Mesendoderm (in vitro differentiated cells): ENCODE measurements at regions not wholly inside any gene's neighbourhood (a gene's known extent, or its start where the extent isn't known, plus 50 kb on each side); places are given as distances from the start of the nearest gene placed in this dataset.

Source experiments
- DNase-seq: peaks from one replicate; pipeline ENCODE4 v3.0.0; 2013
- H2AK5ac ChIP-seq: 2 replicates; pipeline ENCODE4 v1.6.1; 2013; ENCODE audit warnings: low read length, inconsistent platforms
- H2BK120ac ChIP-seq: 2 replicates; pipeline ENCODE4 v1.6.1; 2013; ENCODE audit warnings: low read depth, mild to moderate bottlenecking, low read length, moderate library complexity, mixed read lengths
- H2BK15ac ChIP-seq: replicated peaks from 2 replicates; pipeline ENCODE4 v1.6.1; 2013; ENCODE audit warnings: low read depth, mild to moderate bottlenecking, moderate library complexity
- H2BK5ac ChIP-seq: 2 replicates; pipeline ENCODE4 v1.6.1; 2013; ENCODE audit warnings: low read length, inconsistent platforms
- H3K18ac ChIP-seq: 2 replicates; pipeline ENCODE4 v1.6.1; 2013; ENCODE audit warnings: mild to moderate bottlenecking, low read length, mixed read lengths
- H3K23ac ChIP-seq: one replicate; pipeline ENCODE4 v1.6.1; 2013; ENCODE audit warnings: low read length
- H3K27ac ChIP-seq: 2 replicates; pipeline ENCODE4 v1.5.1; 2013; ENCODE audit warnings: low read depth, mild to moderate bottlenecking, inconsistent platforms, low read length, moderate library complexity
- H3K27me3 ChIP-seq: 2 replicates; pipeline ENCODE4 v1.6.1; 2013; ENCODE audit warnings: low read length, control low read depth, mild to moderate bottlenecking, inconsistent platforms; ENCODE audit not compliant: insufficient read depth, poor library complexity
- H3K36me3 ChIP-seq: 2 replicates; pipeline ENCODE4 v1.6.1; 2013; ENCODE audit warnings: low read length, inconsistent platforms; ENCODE audit not compliant: control insufficient read depth, insufficient read depth
- H3K4ac ChIP-seq: one replicate; pipeline ENCODE4 v1.6.1; 2013; ENCODE audit warnings: low read depth, mild to moderate bottlenecking, low read length, moderate library complexity
- H3K4me1 ChIP-seq: 2 replicates; pipeline ENCODE4 v1.6.1; 2013; ENCODE audit warnings: low read depth, low read length, inconsistent platforms; ENCODE audit not compliant: control insufficient read depth
- H3K4me2 ChIP-seq: 2 replicates; pipeline ENCODE4 v1.6.1; 2013; ENCODE audit warnings: low read length
- H3K4me3 ChIP-seq: 2 replicates; pipeline ENCODE4 v1.5.1; 2013; ENCODE audit warnings: mild to moderate bottlenecking, low read length
- H3K56ac ChIP-seq: one replicate; pipeline ENCODE4 v1.6.1; 2013; ENCODE audit warnings: low read length
- H3K79me1 ChIP-seq: 2 replicates; pipeline ENCODE4 v1.6.1; 2013; ENCODE audit warnings: low read length, inconsistent platforms
- H3K79me2 ChIP-seq: 2 replicates; pipeline ENCODE4 v1.6.1; 2013; ENCODE audit warnings: mild to moderate bottlenecking, low read length; ENCODE audit not compliant: control insufficient read depth, insufficient read depth
- H3K9ac ChIP-seq: 2 replicates; pipeline ENCODE4 v1.6.1; 2013; ENCODE audit warnings: low read length, inconsistent platforms
- H4K5ac ChIP-seq: one replicate; pipeline ENCODE4 v1.6.1; 2013; ENCODE audit warnings: low read length
- H4K8ac ChIP-seq: one replicate; pipeline ENCODE4 v1.6.1; 2013; ENCODE audit warnings: low read depth, mild to moderate bottlenecking, control low read depth, low read length, moderate library complexity
- WGBS: extraction: QIAGEN DNeasy Blood & Tissue Kit; methylation state at CpG from one replicate; pipeline ENCODE4 v1.1.7; 2013; ENCODE audit warnings: low lambda C conversion rate, missing lambda C conversion rate; ENCODE audit not compliant: insufficient coverage; ENCODE audit errors: extremely low coverage; 5-methylcytosine and 5-hydroxymethylcytosine counted together

- Histone ChIP-seq H4K5ac (no peak overlapping the region), H2BK15ac (no peak overlapping the region), H3K4ac (no peak overlapping the region), H3K79me2 (no peaks in the 10 kb centered on the region), H3K18ac (no peak overlapping the region), H3K4me1 (no peaks in the 10 kb centered on the region), H2BK120ac (no peak overlapping the region), H4K8ac (no peak overlapping the region), H3K36me3 (no peaks in the 10 kb centered on the region), H3K56ac (no peak overlapping the region), H3K4me2 (no peak overlapping the region), H2BK5ac (no peak overlapping the region), H3K79me1 (no peaks in the 10 kb centered on the region), H3K27ac (no peak overlapping the region), H3K9ac (no peak overlapping the region), H2AK5ac (no peak overlapping the region), H3K4me3 (no peak overlapping the region), H3K27me3 (no peaks in the 10 kb centered on the region), H3K23ac (no peak overlapping the region)
- DNase-seq = no peak
- no CpG with 5 or more reads among the region's 1 CpG for WGBS
Measured at GRCh38 chrY:13756615-13757014, 52.9 kb downstream of the TMSB4Y start.

DNA sequence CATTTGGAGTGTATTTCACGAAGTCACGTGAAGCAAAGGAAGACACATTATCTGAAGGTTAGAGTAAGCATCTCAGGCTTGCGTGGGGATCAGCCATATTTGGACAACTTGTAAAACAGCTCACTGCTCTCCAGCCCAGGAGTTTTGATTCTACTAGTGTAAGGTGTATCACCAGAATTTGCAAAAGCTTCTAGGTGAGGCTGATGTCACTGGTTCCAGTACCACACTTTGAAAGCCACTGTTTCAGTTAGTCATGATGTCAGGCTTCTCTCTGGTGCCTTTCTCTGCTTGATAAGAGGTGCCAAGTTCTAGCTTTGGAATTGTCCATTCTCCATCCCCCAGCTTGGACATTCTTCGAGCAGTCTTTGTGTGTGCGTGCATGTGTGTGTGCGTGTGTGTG, 62.3 kb downstream of the TMSB4Y start:
- no peak overlapping the region for H3K4ac ChIP-seq
- H2BK120ac ChIP-seq = no peak overlapping the region
- H3K23ac ChIP-seq = no peak overlapping the region
- no peaks in the 10 kb centered on the region for H3K36me3 ChIP-seq
- no peak overlapping the region for H4K5ac ChIP-seq
- H2BK15ac ChIP-seq = no peak overlapping the region
- no peaks in the 10 kb centered on the region for H3K27me3 ChIP-seq
- no peak overlapping the region for H3K18ac ChIP-seq
- H3K56ac ChIP-seq = no peak overlapping the region
- H3K4me2 ChIP-seq = no peak overlapping the region
- no peak overlapping the region for H4K8ac ChIP-seq
- no peak overlapping the region for H3K27ac ChIP-seq
- WGBS = no CpG with 5 or more reads among the region's 6 CpGs
- no peak for DNase-seq
- no peak overlapping the region for H3K9ac ChIP-seq
- H3K4me1 ChIP-seq = no peaks in the 10 kb centered on the region
- H3K79me2 ChIP-seq = no peaks in the 10 kb centered on the region
- H2AK5ac ChIP-seq = no peak overlapping the region
- H3K79me1 ChIP-seq = no peaks in the 10 kb centered on the region
- no peak overlapping the region for H3K4me3 ChIP-seq
- no peak overlapping the region for H2BK5ac ChIP-seq

DNA sequence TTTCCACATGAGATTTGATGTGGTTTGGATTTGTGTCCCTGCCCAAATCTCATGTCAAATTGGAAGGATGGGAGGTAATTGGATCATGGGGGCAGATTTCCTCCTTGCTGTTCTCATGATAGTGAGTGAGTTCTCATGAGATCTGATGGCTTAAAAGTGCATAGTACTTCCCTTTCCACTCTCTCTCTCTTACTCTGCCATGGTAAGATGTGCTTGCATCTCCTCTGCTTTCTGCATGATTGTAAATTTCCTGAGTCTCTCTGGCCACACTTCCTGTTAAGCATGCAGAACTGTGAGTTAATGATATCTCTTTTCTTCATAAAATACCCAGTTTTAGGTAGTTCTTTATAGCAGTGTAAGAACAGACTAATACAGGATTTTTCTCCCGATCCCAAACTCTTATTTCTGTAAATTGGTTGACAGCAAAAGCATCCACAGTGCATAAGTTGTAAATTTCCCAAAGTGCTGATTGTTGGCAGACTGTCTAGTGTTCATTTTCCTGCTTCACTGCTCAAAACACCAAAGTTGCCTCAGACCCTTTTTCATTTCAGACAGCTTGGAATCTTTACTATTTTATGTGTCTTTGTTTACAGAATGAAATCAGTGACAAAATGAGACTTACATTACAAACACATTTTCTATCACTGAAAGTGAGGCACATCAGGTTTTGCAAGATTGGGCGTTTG, 86.6 kb downstream of the TMSB4Y start:
- no CpG with 5 or more reads among the region's 2 CpGs for WGBS
- H3K4me3 ChIP-seq = no peak overlapping the region
- H3K4me1 ChIP-seq = no peaks in the 10 kb centered on the region
- no peak overlapping the region for H3K56ac ChIP-seq
- H3K18ac ChIP-seq = no peak overlapping the region
- no peak overlapping the region for H4K8ac ChIP-seq
- H3K23ac ChIP-seq = no peak overlapping the region
- H3K9ac ChIP-seq = no peak overlapping the region
- no peak overlapping the region for H4K5ac ChIP-seq
- H2AK5ac ChIP-seq = no peak overlapping the region
- no peak overlapping the region for H2BK15ac ChIP-seq
- no peak overlapping the region for H3K4me2 ChIP-seq
- no peaks in the 10 kb centered on the region for H3K79me1 ChIP-seq
- no peak overlapping the region for H2BK120ac ChIP-seq
- no peak overlapping the region for H3K4ac ChIP-seq
- no peak overlapping the region for H2BK5ac ChIP-seq
- H3K27ac ChIP-seq = no peak overlapping the region
- DNase-seq = no peak
- no peaks in the 10 kb centered on the region for H3K36me3 ChIP-seq
- H3K79me2 ChIP-seq = no peaks in the 10 kb centered on the region
- H3K27me3 ChIP-seq = no peaks in the 10 kb centered on the region

DNA sequence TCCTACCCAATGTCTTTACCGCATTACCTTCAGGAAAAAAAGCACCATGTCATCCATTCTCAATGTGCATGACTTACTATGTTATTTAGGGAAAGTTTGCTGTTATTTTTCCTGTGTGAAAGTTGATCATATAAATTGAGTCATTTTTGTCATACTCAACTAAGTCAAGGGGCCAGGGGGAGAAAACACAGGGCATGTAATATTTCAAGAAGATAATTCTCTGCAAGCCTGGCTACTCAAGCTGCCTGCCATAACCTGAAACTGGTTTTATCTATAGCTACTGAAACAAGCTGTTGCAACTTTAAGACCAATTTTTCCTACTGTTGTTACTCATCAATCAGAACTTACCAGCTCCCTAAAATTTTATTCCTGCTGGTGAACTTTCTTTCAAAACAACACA, 91.4 kb downstream of the TMSB4Y start:
- Histone ChIP-seq H3K23ac (no peak overlapping the region), H3K27me3 (no peaks in the 10 kb centered on the region), H2BK15ac (no peak overlapping the region), H3K4me3 (no peak overlapping the region), H3K4ac (no peak overlapping the region), H3K27ac (no peak overlapping the region), H3K4me2 (no peak overlapping the region), H3K4me1 (no peaks in the 10 kb centered on the region), H2BK120ac (no peak overlapping the region), H3K36me3 (no peaks in the 10 kb centered on the region), H3K79me2 (no peaks in the 10 kb centered on the region), H4K8ac (no peak overlapping the region), H3K9ac (no peak overlapping the region), H3K56ac (no peak overlapping the region), H4K5ac (no peak overlapping the region), H3K79me1 (no peaks in the 10 kb centered on the region), H2AK5ac (no peak overlapping the region), H3K18ac (no peak overlapping the region), H2BK5ac (no peak overlapping the region)
- WGBS = no CpG with 5 or more reads among the region's 1 CpG
- no peak for DNase-seq

DNA sequence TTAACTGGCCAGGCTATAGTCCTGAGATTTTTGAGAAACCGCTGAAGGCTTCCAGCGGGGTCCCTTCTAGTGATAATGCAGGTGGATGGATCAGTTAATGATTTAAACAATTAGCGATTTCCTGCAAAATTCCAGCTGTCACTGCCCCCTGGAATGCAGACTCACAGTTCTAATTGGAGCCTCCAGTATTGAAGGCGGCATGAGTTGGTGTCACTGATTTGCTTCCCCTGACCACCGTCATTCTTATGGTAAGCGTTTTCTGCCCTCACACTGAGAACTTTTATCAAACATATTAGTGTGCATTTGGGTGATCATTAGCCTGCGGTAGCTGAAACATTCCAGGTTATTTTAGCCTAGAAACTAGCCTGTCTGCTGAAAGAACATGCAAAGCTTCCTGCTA, 99.1 kb downstream of the TMSB4Y start:
- no peak overlapping the region for H2BK15ac ChIP-seq
- no peaks in the 10 kb centered on the region for H3K4me1 ChIP-seq
- H4K8ac ChIP-seq = no peak overlapping the region
- H2BK5ac ChIP-seq = no peak overlapping the region
- DNase-seq = peak; percentile 67
- no peaks in the 10 kb centered on the region for H3K79me1 ChIP-seq
- H3K9ac ChIP-seq = no peak overlapping the region
- no peaks in the 10 kb centered on the region for H3K36me3 ChIP-seq
- no peak overlapping the region for H3K23ac ChIP-seq
- H3K4me3 ChIP-seq = no peak overlapping the region
- no peaks in the 10 kb centered on the region for H3K27me3 ChIP-seq
- no peak overlapping the region for H2AK5ac ChIP-seq
- no peak overlapping the region for H4K5ac ChIP-seq
- no peak overlapping the region for H3K4ac ChIP-seq
- H3K27ac ChIP-seq = no peak overlapping the region
- H3K56ac ChIP-seq = no peak overlapping the region
- no peak overlapping the region for H2BK120ac ChIP-seq
- no peaks in the 10 kb centered on the region for H3K79me2 ChIP-seq
- no peak overlapping the region for H3K18ac ChIP-seq
- no CpG with 5 or more reads among the region's 7 CpGs for WGBS
- no peak overlapping the region for H3K4me2 ChIP-seq

GRCh38 chrY:13803424-13803823, 99.7 kb downstream of the TMSB4Y start:
- Histone ChIP-seq H3K27me3 (no peaks in the 10 kb centered on the region), H2BK5ac (no peak overlapping the region), H3K36me3 (no peaks in the 10 kb centered on the region), H3K4me3 (no peak overlapping the region), H3K79me2 (no peaks in the 10 kb centered on the region), H3K23ac (no peak overlapping the region), H3K4me2 (no peak overlapping the region), H3K79me1 (no peaks in the 10 kb centered on the region), H3K9ac (no peak overlapping the region), H3K4ac (no peak overlapping the region), H4K8ac (no peak overlapping the region), H2BK120ac (no peak overlapping the region), H4K5ac (no peak overlapping the region), H3K4me1 (no peaks in the 10 kb centered on the region), H3K27ac (no peak overlapping the region), H3K56ac (no peak overlapping the region), H2AK5ac (no peak overlapping the region), H3K18ac (no peak overlapping the region), H2BK15ac (no peak overlapping the region)
- DNase-seq = no peak
- no CpG with 5 or more reads among the region's 2 CpGs for WGBS
